Sigmoid colon (tissue), 6 donors: ENCODE measurements at regions not wholly inside any gene's neighbourhood (a gene's known extent, or its start where the extent isn't known, plus 50 kb on each side); places are given as distances from the start of the nearest gene placed in this dataset.

Experiments used
- DNase-seq: peaks from one replicate; pipeline ENCODE4 v3.0.0-alpha.2; 2019
- H3K27ac ChIP-seq, 4 donors: fragments of 200-600 bp; sonication (generic); one replicate each; pipeline ENCODE4 v1.5.1; 2016 to 2019; ENCODE audit warnings: mild to moderate bottlenecking in 1 of 4
- H3K27me3 ChIP-seq, 3 donors: fragments of 200-600 bp; sonication (generic); one replicate each; pipeline ENCODE4 v1.5.1; 2019; ENCODE audit warnings: mild to moderate bottlenecking in 1 of 3
- H3K36me3 ChIP-seq, 4 donors: fragments of 200-600 bp; sonication (generic); one replicate each; pipeline ENCODE4 v1.5.1; 2016 to 2019
- H3K4me1 ChIP-seq, 4 donors: fragments of 200-600 bp; sonication (generic); one replicate each; pipeline ENCODE4 v1.5.1; 2017 to 2019
- H3K4me3 ChIP-seq, 4 donors: fragments of 200-600 bp; sonication (generic); one replicate each; pipeline ENCODE4 v1.5.1; 2017 to 2019; ENCODE audit warnings: mild to moderate bottlenecking in 2 of 4, moderate library complexity in 1 of 4
- H3K9me3 ChIP-seq, 4 donors: fragments of 200-600 bp in 3 of 4; sonication (generic) in 3 of 4; one replicate each; pipeline versions ENCODE4 v1.5.1 to v1.6.1; 2013 to 2019
- EP300 ChIP-seq, 4 donors: sonication (generic); formaldehyde crosslinking; IDR thresholded peaks; one replicate each; pipeline ENCODE4 v1.6.1; 2017; ENCODE audit warnings: antibody characterized with exemption in 4 of 4
- POLR2A ChIP-seq, 2 donors: fragments of 450-650 bp; IDR thresholded peaks; one replicate each; pipeline ENCODE4 v1.6.1; 2016; ENCODE audit warnings: antibody characterized with exemption in 2 of 2, mild to moderate bottlenecking in 2 of 2, moderate library complexity in 2 of 2
- POLR2AphosphoS5 ChIP-seq, 4 donors: sonication (generic); formaldehyde crosslinking; IDR thresholded peaks; one replicate each; pipeline ENCODE4 v1.6.1; 2017; ENCODE audit warnings: antibody characterized with exemption in 4 of 4
- WGBS, 2 donors: extraction: QIAGEN DNeasy Blood & Tissue Kit; methylation state at CpG; one replicate each; pipeline ENCODE4 v1.1.7; 2013; 5-methylcytosine and 5-hydroxymethylcytosine counted together
- intact Hi-C: fragments of 100-400 bp; cut with DNase I; formaldehyde crosslinking; loops from one replicate; pipeline ENCODE4 v1.15.1; 2023
- TF ChIP-seq, protein P1 (sequence below), 4 experiments: fragments of 450-650 bp in 3 of 4; fragments of 200-600 bp in 1 of 4; IDR thresholded peaks; one replicate each; pipeline ENCODE4 v1.5.1; 2016 to 2019; ENCODE audit warnings: antibody characterized with exemption in 4 of 4, mild to moderate bottlenecking in 3 of 4, moderate library complexity in 2 of 4
- donor health status: healthy with polysubstance abuse.
- donor health status: healthy.

- Histone ChIP-seq H3K4me3 (no peak overlapping the region), H3K36me3 (no peaks in the 10 kb centered on the region), H3K27ac (no peak overlapping the region), H3K9me3 (no peaks in the 10 kb centered on the region), H3K27me3 (peaks cover 0 to 53% (median 22%) of the 10 kb centered on the region in 3 donors), H3K4me1 (peaks cover 0 to 9% (median 4%) of the 10 kb centered on the region in 4 donors)
- intact Hi-C loops = no loop called here
- TF ChIP-seq, protein P1, sequence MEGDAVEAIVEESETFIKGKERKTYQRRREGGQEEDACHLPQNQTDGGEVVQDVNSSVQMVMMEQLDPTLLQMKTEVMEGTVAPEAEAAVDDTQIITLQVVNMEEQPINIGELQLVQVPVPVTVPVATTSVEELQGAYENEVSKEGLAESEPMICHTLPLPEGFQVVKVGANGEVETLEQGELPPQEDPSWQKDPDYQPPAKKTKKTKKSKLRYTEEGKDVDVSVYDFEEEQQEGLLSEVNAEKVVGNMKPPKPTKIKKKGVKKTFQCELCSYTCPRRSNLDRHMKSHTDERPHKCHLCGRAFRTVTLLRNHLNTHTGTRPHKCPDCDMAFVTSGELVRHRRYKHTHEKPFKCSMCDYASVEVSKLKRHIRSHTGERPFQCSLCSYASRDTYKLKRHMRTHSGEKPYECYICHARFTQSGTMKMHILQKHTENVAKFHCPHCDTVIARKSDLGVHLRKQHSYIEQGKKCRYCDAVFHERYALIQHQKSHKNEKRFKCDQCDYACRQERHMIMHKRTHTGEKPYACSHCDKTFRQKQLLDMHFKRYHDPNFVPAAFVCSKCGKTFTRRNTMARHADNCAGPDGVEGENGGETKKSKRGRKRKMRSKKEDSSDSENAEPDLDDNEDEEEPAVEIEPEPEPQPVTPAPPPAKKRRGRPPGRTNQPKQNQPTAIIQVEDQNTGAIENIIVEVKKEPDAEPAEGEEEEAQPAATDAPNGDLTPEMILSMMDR (IDR thresholded peaks at IDR 0.05) = no peak
- no peak for TF ChIP-seq EP300 (IDR thresholded peaks at IDR 0.05)
- TF ChIP-seq POLR2A (IDR thresholded peaks at IDR 0.05) = no peak
- TF ChIP-seq POLR2AphosphoS5 (IDR thresholded peaks at IDR 0.05) = no peak
- 88 to 92% methylated on average over 9 of the region's 9 CpGs for WGBS, 2 donors
- DNase-seq = no peak
These were observed 97.3 kb upstream of the SOX1 start for GRCh38 chr13:111969551-111970135.

DNA sequence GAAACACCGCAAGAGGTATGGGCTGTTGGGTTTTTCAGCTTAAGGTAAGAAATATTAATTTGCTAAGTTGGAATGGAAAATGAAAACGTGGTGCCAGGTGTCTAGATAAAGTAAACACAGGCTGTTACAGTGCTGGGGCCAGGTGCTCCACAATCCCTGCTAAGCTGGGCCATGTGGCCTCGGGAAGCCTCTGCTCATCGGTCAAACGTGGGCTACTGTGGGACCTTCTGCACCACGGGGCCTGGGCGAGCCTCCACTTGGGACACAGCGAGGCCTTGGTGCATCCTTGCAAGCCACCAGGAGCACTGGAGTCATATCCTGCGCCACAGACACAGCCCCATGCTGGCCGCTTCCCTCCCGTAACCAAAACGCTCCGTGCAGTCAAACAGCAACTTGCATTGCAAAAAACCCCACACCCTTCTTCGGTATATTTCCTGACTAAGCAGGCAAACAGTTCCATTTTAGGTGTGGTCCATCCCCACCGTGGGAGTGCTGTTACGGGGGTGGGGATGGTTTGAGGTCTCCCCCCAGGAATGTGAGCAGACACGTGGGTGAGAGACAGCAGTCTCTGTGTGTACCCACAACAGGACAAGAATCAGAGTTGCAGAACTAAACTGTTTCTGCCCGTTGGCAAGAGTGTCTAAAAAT lies 96.3 kb upstream of the SOX1 start:
- H3K9me3 ChIP-seq = no peaks in the 10 kb centered on the region
- H3K4me3 ChIP-seq = no peak overlapping the region
- TF ChIP-seq POLR2A (IDR thresholded peaks at IDR 0.05) (no peak), POLR2AphosphoS5 (IDR thresholded peaks at IDR 0.05) (no peak), EP300 (IDR thresholded peaks at IDR 0.05) (no peak)
- TF ChIP-seq, protein P1 (IDR thresholded peaks at IDR 0.05) = no peak
- H3K27me3 ChIP-seq = peaks cover 0 to 53% (median 22%) of the 10 kb centered on the region in 3 donors
- 68 to 76% methylated on average over 18 of the region's 18 CpGs for WGBS, 2 donors
- no peaks in the 10 kb centered on the region for H3K36me3 ChIP-seq
- intact Hi-C loops = no loop called here
- H3K4me1 ChIP-seq = peaks cover 0 to 9% (median 4%) of the 10 kb centered on the region in 4 donors
- no peak overlapping the region for H3K27ac ChIP-seq
- no peak for DNase-seq

DNA sequence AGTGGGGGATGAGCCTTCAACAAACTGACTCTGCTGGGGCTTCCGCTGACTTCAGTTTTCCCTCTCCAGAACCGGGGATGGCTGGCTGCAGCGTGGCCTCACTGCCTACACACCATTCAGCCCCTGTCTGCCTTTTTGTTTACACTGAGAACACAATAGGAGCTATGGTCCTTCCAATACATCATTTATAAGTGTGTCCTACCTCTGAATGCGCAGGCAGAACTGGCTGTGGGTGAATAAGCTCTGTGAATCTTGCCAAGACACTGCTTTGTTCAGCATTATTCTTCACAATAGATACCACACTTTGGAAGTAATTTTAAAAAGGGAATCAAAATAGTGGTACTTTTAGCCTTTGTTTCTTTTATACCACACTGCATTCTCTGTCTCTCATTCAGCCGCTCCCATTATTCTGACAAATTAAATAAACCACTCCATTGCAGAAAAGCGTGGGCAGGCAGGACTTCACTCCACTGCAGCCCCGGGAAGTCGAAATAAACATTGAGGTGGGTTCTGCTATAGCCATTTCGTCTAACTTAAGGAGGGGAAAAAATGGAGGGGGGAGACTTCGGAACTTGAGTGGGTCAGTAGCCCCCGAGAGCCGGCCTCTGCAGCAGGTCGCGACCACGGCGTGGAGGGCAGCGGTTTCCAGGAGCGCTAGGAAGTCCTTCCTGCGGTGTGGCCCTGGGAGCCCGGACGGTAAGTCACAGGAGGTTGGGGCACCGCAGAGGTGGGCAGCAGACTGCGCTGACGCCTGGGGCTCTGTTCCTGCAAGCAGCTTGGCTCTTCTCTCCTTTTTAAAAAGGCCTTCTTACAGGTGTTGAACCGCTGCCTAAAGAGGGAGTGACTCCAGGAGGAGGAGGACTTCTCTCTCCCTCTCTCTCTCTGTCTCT lies 94.8 kb upstream of the SOX1 start:
- TF ChIP-seq, protein P1 (IDR thresholded peaks at IDR 0.05) = no peak
- TF ChIP-seq POLR2AphosphoS5 (IDR thresholded peaks at IDR 0.05) = no peak
- no peak for TF ChIP-seq POLR2A (IDR thresholded peaks at IDR 0.05)
- TF ChIP-seq EP300 (IDR thresholded peaks at IDR 0.05) = no peak
- WGBS, 2 donors = 57 to 70% methylated on average over 25 of the region's 25 CpGs
- peaks cover 0 to 9% (median 4%) of the 10 kb centered on the region in 4 donors for H3K4me1 ChIP-seq
- no peak for DNase-seq
- H3K4me3 ChIP-seq = no peak overlapping the region
- H3K36me3 ChIP-seq = no peaks in the 10 kb centered on the region
- H3K9me3 ChIP-seq = no peaks in the 10 kb centered on the region
- H3K27me3 ChIP-seq = peaks cover 0 to 53% (median 22%) of the 10 kb centered on the region in 3 donors
- intact Hi-C loops = no loop called here
- no peak overlapping the region for H3K27ac ChIP-seq

GRCh38 chr13:111973186-111973585 lies 93.8 kb upstream of the SOX1 start:
- Histone ChIP-seq H3K36me3 (no peaks in the 10 kb centered on the region), H3K27me3 (peaks cover 0 to 53% (median 22%) of the 10 kb centered on the region in 3 donors), H3K4me3 (no peak overlapping the region), H3K9me3 (no peaks in the 10 kb centered on the region), H3K4me1 (peaks cover 0 to 9% (median 4%) of the 10 kb centered on the region in 4 donors), H3K27ac (no peak overlapping the region)
- TF ChIP-seq POLR2A (IDR thresholded peaks at IDR 0.05) = no peak
- no peak for TF ChIP-seq POLR2AphosphoS5 (IDR thresholded peaks at IDR 0.05)
- TF ChIP-seq, protein P1 (IDR thresholded peaks at IDR 0.05) = no peak
- no peak for TF ChIP-seq EP300 (IDR thresholded peaks at IDR 0.05)
- WGBS, 2 donors = 41 to 53% methylated on average over 15 of the region's 15 CpGs
- no peak for DNase-seq
- intact Hi-C loops = no loop called here
